Endothelial cell of umbilical vein (primary cell): ENCODE measurements at regions not wholly inside any gene's neighbourhood (a gene's known extent, or its start where the extent isn't known, plus 50 kb on each side); places are given as distances from the start of the nearest gene placed in this dataset.

Source experiments
- CTCF ChIP-seq, 2 donors: IDR thresholded peaks; 1 replicate in 1 of 2; 2 replicates in 1 of 2; pipeline ENCODE4 v1.5.1; 2011; ENCODE audit warnings: low read length in 2 of 2, mild to moderate bottlenecking in 2 of 2, moderate library complexity in 2 of 2, control low read depth in 1 of 2, inconsistent platforms in 1 of 2, low read depth in 1 of 2; ENCODE audit not compliant: insufficient read depth in 1 of 2; ENCODE audit errors: extremely low read depth in 1 of 2
- FOS ChIP-seq: IDR thresholded peaks from 2 replicates; pipeline ENCODE4 v1.6.1; 2011; ENCODE audit warnings: mild to moderate bottlenecking, low read length, moderate library complexity, borderline replicate concordance; ENCODE audit not compliant: insufficient read depth
- JUN ChIP-seq: IDR thresholded peaks from 2 replicates; pipeline ENCODE4 v1.6.1; 2011; ENCODE audit warnings: borderline replicate concordance, low read depth; ENCODE audit not compliant: insufficient read length, insufficient read depth
- POLR2A ChIP-seq: IDR thresholded peaks from 2 replicates; pipeline ENCODE4 v1.6.1; 2012; ENCODE audit warnings: low read depth, mild to moderate bottlenecking, control low read depth, low read length
- POLR2AphosphoS5 ChIP-seq: IDR thresholded peaks from 2 replicates; pipeline ENCODE4 v1.6.1; 2012; ENCODE audit warnings: low read depth, mild to moderate bottlenecking, control low read depth, low read length, moderate library complexity; ENCODE audit not compliant: insufficient read depth

GRCh38 chr22:49047447-49047846, 780.2 kb downstream of the BRD1 start:
- TF ChIP-seq CTCF (IDR thresholded peaks at IDR 0.05; ENCODE audit: extremely low read depth in 1 of 2, insufficient read depth in 1 of 2, low read depth in 1 of 2, low read length in 2 of 2) (no peak), POLR2A (no peak), POLR2AphosphoS5 (no peak), FOS (no peak), JUN (no peak)
